ENCODE measurements at regions not wholly inside any gene's neighbourhood (a gene's known extent, or its start where the extent isn't known, plus 50 kb on each side); places are given as distances from the start of the nearest gene placed in this dataset.
"Not testable (repeated sequence)": the region's sequence is repeated elsewhere in the genome, so short reads cannot be mapped to it uniquely, and the experiment has no call there.

DNA sequence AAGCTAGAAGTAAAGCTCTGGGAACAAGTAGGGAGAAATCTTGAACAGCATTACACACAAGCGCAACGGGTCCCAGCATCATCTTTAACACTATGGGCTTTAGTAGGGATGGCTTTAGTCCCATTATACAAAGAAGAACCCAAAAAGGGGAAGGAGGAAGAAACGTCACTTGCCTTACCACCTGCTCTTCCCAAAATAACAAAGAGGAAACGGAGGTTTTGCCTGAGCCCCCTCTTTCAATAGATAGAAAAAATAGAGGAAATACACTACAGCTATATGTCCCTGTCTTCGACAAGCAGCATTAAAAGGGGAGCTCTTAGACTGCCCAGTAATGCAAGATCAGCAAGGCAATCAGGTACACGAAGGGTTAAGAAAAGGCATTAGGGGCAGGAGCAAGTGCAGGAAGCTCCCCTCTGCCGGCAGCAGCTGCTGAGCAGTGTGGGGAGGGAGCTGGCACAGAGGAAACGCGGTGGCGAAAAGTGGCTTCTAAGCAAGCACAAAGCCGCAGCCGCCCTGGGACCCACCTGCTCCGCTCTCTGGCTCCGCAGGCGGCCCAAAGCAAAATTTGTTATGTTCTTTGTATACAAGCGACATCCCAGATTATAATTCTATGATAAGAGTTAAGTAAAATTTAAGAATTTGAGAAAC is 1172.4 kb downstream of the TMEM121 start:
- TF ChIP-seq, protein P1, sequence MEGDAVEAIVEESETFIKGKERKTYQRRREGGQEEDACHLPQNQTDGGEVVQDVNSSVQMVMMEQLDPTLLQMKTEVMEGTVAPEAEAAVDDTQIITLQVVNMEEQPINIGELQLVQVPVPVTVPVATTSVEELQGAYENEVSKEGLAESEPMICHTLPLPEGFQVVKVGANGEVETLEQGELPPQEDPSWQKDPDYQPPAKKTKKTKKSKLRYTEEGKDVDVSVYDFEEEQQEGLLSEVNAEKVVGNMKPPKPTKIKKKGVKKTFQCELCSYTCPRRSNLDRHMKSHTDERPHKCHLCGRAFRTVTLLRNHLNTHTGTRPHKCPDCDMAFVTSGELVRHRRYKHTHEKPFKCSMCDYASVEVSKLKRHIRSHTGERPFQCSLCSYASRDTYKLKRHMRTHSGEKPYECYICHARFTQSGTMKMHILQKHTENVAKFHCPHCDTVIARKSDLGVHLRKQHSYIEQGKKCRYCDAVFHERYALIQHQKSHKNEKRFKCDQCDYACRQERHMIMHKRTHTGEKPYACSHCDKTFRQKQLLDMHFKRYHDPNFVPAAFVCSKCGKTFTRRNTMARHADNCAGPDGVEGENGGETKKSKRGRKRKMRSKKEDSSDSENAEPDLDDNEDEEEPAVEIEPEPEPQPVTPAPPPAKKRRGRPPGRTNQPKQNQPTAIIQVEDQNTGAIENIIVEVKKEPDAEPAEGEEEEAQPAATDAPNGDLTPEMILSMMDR (IDR thresholded peaks at IDR 0.05), result not testable (repeated sequence)
- not testable (repeated sequence) for TF ChIP-seq POLR2A, POLR2AphosphoS5, EP300 (IDR thresholded peaks at IDR 0.05)
